SH-SY5Y (cell line): ENCODE measurements at regions not wholly inside any gene's neighbourhood (a gene's known extent, or its start where the extent isn't known, plus 50 kb on each side); places are given as distances from the start of the nearest gene placed in this dataset.

ENCODE experiments used
- GATA2 ChIP-seq: IDR thresholded peaks from 2 replicates; pipeline ENCODE4 v1.6.1; 2011; ENCODE audit warnings: mild to moderate bottlenecking, low read depth, low read length
- GATA3 ChIP-seq: IDR thresholded peaks from 2 replicates; pipeline ENCODE4 v1.6.1; 2011; ENCODE audit warnings: low read depth, mild to moderate bottlenecking, low read length, moderate library complexity

DNA sequence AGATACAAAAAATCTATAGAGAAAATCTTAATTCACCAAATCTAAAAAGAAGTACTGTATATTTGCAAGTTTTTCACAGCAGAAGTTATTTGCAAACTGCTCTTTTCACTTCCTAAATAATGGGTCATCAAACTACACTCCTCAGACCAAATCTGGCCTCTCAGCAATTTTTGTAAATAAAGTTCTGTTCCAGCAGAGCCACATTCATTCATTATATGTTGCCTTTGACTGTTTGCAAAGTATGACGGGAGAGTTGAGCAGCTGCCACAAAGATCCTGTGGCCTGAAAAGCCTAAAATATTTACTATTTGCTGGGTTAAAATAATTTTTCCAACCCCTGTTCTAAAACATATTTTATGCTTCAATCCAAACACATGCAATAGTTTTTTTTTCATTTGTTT is 1222.3 kb upstream of the SEL1L start:
- no peak for TF ChIP-seq GATA2
- TF ChIP-seq GATA3, result no peak
